ENCODE measurements at regions not wholly inside any gene's neighbourhood (a gene's known extent, or its start where the extent isn't known, plus 50 kb on each side); places are given as distances from the start of the nearest gene placed in this dataset.

GRCh38 chr20:22100686-22101085, 395.2 kb downstream of the PAX1 start:
- TF ChIP-seq CTCF (IDR thresholded peaks at IDR 0.05) (no peak), POLR2A (IDR thresholded peaks at IDR 0.05) (no peak)
